HL-60 (cell line): ENCODE measurements at regions not wholly inside any gene's neighbourhood (a gene's known extent, or its start where the extent isn't known, plus 50 kb on each side); places are given as distances from the start of the nearest gene placed in this dataset.

ENCODE experiments used
- CTCF ChIP-seq: IDR thresholded peaks from one replicate; pipeline ENCODE4 v1.5.1; 2011; ENCODE audit warnings: low read length, control low read depth, inconsistent platforms; ENCODE audit not compliant: insufficient read depth
- GABPA ChIP-seq: IDR thresholded peaks from 2 replicates; pipeline ENCODE4 v1.6.1; 2012; ENCODE audit warnings: low read depth

GRCh38 chr6:3584606-3585005, 127.8 kb upstream of the SLC22A23 start:
- TF ChIP-seq CTCF (no peak), GABPA (no peak)
